Fibroblast of skin of right quadriceps (primary cell): ENCODE measurements at regions not wholly inside any gene's neighbourhood (a gene's known extent, or its start where the extent isn't known, plus 50 kb on each side); places are given as distances from the start of the nearest gene placed in this dataset.
"Not testable (repeated sequence)": the region's sequence is repeated elsewhere in the genome, so short reads cannot be mapped to it uniquely, and the experiment has no call there.

ENCODE experiments used
- DNase-seq: peaks from one replicate; pipeline ENCODE4 v3.0.0-alpha.2; 2013

DNA sequence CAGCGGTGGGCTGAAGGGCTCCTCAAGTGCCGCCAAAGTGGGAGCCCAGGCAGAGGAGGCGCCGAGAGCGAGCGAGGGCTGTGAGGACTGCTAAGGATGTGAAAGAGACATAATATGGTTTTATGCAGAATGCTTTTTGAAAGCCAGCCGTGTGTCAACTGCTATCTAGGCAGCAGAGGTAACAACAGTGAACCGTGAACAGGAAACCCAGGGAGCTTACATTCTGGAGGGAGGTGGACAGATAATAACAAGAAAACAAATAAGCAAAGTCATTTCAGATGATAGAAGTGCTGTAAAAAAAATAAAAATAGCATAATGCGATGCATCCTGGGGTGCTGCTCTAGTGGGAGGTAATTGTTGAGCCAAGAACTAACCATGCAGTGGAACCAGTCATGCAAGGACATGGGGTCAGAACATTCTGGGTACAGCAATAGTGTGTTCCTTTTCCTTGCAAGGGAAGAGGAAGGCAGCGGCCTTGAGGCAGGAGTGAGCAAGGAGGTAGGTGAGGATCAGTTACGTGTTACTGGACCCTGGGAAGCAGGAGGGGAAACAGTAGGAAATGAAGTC lies 134.4 kb upstream of the TMEM170B start:
- DNase-seq = no peak

DNA sequence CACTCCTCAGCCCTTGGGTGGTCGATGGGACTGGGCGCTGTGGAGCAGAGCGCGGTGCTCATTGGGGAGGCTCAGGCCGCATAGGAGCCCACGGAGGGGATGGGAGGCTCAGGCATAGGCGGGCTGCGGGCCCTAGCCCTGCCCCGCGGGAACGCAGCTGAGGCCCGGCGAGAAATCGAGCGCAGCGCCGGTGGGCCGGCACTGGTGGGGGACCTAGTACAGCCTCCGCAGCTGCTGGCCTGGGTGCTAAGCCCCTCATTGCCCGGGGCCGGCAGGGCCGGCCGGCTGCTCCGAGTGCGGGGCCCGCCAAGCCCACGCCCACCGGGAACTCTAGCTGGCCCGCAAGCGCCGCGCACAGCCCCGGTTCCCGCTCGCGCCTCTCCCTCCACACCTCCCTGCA lies 135.0 kb upstream of the TMEM170B start:
- DNase-seq = not testable (repeated sequence)

DNA sequence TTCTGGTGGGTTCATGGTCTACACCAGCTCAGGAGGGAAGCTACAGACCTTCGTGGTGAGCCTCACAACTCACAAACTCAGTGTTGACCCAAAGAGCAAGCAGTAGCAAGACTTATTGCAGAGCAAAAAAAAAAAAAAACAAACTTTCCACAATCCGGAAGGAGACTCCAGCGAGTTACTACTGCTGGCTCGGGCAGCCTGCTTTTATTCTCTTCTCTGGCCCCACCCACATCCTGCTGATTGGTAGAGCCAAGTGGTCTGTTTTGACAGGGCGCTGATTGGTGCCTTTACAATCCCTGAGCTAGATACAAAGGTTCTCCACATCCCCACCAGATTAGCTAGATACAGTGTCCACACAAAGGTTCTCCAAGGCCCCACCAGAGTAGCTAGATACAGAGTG lies 135.6 kb upstream of the TMEM170B start:
- not testable (repeated sequence) for DNase-seq

DNA sequence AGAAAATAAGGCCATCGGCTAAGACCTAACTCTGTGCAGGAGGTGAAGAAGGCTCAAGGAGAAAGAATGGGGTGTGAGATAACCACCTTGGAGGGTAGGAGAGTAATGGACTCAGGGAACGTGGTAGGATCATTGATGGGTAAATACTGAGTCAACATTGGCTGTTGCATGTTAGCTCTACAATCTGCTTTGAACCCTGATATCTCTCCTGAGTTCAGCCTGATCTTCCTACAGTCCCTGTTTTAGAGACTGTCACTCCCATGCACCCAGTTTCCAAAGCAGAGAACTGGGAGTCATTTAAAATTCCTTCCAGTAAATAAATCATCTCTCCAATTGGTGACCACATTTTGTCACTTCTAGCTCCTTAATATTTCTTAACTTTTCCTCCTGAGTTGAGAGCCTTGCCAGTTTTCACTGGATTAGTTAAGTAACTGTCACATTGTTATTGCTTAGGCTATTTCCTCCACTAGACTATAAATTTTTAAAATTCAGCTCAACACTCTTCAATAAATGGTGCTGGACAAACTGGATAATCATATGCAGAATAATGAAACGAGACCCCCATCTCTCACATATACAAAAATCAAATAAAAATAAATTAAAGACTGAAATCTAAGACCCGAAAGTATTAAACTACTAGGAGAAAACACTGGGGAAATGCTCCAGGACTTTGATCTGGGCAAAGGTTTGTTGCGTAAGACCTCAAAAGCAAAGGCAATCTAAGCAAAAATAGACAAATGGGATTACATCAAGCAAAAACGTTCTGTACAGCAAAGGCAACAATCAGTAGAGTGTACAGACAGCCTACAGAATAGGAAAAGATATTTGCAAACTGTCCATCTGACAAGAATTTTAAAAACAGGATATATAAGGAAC lies 138.9 kb upstream of the TMEM170B start:
- DNase-seq = peak; percentile 48

DNA sequence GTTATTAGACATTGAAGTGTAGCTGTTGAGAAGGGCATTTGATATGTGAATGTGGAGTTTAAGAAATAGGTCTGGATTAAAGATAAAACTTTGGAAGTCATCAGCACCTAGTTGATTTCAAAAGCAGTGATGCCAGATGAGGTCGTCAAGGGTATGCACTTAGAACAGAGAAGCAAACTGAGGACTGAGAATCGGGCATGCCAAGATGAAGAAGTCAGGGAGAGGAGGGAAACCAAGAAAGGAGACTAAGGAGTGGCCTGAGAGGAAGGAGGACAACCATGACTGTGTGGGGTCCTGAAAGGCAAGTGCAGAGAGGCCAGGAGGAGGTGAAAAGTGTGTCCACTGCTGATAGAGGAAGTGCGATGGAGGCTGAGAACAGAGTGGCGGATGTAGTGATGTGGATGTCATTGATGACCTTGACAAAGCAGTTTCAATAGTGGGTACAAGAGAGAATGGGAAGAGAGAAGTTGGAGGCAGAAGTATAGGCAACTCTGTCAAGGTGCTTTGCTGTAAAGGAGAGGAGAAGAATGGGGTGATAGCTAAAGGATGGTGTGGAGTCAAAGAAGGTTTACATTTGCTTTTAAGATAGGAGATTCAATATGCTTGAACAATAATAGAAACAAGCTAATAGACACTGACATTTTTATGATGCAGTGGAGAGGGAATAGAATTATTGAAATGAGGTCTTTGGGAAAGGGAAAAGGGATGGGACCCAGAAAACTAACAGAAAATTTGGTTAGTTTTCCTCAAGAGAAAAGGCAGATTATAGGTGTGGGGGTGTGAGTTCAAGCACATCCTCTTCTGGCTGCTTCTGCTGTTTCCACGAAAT lies 139.7 kb upstream of the TMEM170B start:
- DNase-seq = no peak

DNA sequence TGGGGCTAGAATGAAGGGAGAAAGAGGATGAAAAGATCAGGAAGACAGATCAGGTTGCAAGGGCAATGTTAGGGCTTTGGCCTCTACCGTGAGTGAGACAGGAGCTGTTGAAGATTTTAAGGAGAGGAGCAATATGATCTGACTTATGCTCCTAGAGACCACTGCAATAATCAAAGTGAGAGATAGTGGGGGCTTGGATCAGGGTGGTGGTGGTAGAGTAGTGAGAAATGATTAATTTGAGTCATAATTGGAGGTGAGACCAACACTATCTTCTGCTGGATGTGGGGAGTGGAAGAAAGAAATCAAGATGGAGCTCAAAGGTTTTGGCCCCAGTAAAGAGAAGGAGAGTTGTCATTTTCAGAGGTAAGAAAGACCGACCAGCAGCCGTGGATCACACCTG lies 140.7 kb upstream of the TMEM170B start:
- no peak for DNase-seq

DNA sequence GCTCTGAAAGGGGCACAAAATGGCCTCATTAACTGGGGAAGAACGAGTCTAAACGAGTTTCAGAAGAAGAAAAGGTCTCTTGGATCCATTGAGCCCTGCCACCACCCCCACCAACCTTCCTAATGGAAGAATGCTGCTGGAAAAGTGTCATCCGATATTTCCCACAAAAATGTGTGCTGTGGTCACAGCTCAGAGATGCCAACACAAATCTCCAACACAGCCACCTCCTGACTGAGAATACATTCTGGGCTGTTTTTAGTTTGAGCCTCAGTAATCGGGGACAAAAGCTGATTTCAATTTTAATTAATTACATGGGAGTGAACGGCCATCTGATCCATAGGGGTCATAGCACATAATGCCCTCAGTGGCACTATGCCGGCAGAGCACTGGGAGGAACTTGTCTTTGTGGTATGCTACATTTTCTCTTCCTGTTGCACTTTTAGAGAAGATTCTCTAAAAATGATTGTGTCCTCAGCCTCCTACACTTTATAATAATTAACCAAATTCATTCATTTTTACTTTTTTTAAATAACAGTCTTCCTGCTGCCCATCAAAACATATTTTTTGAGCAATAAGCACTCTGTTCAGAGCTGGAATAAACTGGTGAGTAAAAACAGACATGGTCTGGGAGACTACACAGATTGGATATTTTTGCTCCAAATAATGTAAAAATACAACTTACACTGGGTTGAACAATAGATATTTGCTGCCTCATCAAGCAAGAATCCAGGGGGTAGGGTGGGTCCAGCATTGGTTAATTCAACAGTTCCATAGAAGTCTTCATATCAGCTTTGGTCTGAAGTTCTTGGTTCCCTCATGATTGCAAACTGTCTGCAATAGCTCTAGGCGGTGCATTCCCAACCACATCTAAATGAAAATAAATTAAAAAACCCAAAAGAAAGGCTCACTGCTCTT lies 143.6 kb upstream of the TMEM170B start:
- peak; percentile 81 for DNase-seq

DNA sequence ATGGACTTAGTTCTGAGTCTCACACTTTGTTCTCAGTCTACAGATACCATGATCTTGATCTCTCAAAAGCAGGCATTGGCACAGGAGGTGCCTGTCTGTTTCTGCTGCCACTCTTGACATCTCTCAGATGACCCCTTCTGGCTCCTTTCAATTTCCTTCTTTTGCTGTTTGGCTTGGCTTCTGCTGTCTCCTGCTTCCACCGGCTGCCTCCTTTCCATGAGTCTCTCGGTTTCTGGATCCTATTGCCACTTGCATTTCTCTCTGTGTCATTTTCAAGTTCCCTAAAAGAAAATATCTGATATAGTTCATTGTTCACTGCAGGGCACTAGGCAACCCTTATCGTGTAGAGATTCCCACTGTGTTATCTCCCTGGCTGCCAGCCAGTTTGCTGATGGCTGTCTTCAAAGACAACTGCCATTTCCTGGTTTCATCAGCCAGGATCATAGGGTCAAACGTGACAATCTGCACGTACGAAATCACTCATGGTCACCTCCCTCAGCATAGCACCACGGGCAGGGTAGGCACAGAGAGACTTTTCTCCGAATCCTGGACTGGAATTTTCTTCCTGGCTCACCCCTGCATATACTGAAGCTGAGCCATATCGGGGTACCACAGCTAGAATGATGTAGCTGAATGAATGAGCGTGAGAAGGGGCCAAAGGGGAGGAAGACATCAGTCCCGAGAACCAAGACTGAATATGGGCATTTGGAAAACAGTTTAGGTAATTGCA lies 144.6 kb upstream of the TMEM170B start:
- DNase-seq = no peak

DNA sequence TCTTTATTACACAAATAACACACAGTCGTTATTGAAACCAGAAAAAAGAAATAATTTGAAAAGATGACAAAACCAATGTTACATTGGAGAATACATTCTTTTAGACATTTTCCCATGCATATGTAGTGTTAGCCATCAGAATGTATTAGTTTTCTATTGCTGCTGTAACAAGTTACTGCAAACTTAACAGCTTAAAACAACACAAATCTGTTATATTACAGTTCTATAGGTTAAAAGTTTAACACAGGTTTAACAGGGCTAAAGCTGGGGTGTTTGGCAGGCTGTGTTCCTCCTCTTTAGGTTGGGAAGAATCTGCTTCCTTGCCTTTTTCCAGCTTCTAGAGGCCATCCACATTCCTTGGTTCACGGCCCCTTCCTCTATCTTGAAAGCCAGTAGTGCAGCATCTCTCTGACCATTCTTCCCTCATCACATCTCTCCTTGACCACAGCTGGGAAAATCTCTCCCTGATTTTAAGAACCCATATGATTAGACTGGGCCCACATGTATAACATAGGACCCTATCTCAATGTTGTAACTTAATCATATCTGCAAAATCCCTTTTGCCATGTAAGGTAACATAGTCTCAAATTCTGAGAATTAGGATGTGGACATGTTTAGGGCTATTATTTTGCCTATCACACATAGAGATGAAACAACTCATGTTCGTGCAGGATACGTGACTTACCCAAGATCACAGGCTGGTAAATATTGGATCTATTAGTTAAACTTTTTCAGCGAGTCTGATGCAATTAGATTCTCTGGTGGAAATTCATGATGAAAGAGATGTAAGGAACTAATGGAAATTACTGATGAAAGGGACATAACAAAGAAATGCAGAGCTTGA lies 145.4 kb upstream of the TMEM170B start:
- DNase-seq = no peak

DNA sequence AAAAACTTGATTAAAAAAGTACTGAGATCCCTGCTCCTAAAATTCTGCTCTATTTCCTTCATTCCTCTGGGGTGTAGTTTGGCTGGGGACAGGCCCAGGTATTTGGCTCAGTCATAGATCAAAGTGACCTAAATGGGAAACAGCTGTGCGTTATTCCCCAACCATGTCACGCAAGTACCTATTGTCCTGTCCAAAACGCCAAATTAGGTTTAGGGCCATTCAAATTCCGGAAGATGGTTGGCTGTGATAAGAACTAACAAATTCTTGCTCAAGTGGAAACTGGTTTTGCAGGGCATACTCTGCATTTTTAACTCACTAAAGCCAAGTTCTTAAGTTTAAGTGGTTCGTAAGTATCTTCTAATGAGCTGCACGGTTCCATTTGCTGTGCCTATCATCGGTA lies 147.6 kb upstream of the TMEM170B start:
- no peak for DNase-seq

DNA sequence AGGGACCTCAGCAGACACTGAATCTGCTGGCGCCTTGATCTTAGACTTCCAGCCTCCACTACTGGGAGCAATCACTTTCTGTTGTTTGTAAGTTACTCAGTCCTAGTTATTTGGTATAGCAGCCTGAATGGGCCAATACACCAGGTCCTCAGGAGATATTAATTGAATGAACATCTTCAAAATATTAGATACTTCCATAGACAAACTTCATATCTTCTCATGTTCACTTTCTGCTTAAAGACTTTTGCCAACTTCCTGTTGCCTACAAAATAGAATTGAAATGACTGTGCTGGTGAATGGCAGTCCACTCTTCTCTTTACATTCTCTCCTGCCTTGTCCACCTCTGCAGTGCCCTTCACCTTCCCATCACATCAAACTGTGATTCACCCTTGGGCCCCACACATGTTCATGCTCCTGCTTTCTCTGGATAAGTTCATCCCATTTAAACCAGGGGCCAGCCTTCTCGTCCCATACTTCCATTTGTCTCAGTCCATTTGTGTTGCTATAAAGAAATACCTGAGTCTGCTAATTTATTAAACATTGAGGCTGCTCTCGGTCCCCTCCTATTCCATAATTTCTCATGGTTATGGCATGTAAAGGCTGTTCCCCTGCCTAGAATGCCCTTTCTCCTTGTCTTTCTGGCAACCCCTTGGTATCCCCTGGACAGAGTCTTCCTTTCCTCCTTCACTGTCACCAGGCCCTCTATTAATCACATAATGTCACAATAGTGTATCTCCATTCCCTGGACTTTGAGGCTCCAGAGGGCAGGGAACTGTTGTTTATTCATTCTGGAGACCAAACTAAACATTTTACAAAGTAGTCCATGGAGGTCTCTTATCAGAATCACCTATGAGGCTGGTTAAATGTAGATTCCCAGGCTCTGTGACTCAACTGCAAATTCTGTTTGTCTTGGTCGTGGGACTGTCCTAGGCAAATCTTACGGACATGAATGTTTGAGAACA lies 148.3 kb upstream of the TMEM170B start:
- no peak for DNase-seq

DNA sequence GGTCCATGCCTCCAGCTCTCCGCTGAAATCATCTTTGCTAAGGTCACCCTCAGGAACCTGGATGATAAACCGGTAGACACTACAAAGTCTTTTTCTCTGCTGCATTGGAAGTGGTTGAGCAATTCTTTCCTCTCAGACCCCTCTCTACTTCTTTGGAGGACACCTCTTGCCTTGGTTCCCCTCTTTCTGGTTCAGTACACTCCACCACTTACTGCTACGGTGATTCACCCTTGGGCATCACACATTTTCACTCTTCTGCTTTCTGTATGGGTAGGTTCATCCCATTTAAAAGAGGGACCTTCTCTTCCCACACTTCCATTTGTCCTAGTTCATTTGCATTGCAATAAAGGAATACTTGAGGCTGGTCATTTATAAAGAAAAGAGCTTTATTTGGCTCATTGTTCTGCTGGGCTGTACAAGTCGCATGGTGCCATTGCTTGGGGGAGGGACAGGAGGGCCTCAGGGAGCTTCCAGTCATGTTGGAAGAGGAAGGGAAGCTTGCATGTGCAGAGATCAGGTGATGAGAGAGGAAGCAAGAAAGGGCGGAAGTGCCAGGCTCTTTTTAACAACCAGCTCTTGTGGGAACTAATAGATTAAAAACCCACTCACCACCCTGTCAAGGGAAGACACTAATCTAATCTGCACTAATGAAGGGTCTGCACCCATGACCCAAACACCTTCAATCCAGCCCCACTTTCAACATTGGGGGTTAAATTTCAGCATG lies 149.7 kb upstream of the TMEM170B start:
- DNase-seq = no peak

DNA sequence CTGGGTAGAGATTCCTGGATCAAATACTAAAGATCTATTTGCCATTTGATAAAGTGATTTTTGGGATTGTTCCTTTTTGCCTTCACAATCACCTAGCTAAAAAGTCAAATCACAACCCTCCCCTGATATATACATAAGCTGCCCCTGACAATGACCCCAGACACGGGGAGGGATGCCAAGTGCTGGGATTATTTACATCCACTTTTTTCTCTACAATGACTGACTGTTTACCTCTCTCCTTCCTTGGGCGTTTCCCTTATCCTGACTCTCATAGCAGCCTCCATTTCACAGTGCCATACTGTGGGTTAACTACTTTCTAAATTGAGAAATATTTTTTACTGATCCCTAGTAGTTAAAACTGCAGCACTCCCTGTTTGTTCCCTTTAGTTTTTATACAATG lies 150.8 kb upstream of the TMEM170B start:
- DNase-seq = no peak

DNA sequence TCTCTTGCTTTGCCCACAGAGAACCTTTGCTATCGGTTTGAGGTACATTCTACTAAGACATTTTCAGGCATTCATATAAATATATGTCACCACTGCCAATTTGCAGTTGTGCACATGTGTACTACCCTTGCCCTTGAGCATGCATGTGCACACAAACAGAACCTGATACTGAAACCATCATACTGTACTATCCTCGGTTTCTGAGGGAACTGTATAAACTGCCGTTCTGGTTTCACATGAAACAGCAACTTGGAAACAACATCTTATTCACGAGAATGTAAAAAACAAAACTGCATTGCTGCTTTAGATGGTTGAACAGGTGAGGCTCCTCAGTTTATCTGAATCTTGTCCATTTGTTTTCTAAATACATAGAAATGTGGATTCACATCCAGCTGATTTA lies 151.2 kb upstream of the TMEM170B start:
- no peak for DNase-seq

DNA sequence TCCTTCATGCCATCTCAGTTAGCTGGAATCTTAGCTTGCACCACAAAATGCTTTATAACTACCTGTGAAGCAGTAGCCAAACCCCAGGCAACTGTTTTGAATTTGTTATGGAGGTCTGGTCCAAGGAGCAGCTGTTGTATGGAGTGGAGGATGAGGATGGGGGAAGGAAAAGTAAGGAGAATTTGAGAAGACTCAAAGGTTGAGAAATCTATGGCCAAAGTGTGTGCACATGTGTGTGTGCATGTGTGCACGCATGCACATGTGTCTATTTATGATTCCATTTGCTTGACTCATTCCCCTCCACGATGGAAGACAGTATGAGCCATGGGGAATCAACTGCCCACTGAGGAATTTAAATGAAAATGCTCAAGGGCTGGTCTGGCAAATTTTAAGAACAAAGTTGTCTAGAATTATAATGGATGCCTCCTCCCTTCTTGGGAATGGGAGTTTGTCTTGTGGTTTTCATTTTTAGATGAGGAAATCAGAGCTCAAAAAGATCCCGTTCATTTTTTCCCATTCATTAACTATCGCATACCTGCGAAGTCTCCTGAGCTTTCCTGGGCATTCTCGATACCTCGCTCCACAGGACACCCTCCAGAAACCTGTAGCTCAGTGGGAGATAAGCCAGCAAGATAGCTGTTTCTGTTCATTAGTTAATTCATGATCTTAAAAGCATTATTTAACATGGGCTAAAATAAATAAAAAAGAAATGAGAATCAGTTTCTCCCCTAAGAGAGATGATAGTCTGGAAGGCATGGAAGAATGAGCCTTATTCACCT lies 152.3 kb upstream of the NEDD9 start:
- peak; percentile 80 for DNase-seq

DNA sequence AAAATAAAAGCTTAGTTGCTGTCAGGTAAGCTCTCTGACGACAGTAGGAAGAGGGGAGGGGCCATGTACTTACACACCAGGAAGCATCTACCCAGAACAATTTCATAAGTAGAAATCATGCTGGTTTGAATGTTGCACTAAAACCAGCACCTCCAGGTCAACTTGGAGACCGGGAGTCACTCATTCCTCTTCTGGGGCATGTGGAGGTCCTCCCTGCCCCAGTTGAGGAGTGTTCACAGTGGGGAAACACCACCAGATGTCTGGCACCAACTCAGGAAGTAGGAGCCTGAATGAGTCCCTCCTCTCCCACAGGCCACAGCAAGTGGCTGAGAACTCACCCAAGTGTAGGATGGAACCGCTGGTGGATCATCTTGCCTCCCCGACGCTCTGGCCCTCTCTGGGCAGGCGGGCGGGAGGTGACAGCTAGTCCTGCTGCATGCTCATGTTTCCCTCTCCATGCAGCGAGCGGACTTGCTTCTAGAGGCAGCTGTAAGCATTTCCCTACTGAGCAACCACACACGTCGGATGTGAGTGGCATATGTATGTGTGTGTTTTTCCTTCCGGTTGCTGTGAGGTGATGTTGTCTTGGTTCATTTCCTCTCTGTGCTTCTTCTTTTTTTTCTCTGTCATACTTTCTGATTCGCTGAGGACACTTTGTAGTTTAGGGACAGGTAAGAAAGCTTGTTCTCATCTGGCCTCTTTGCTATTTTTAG lies 149.5 kb upstream of the NEDD9 start:
- no peak for DNase-seq

DNA sequence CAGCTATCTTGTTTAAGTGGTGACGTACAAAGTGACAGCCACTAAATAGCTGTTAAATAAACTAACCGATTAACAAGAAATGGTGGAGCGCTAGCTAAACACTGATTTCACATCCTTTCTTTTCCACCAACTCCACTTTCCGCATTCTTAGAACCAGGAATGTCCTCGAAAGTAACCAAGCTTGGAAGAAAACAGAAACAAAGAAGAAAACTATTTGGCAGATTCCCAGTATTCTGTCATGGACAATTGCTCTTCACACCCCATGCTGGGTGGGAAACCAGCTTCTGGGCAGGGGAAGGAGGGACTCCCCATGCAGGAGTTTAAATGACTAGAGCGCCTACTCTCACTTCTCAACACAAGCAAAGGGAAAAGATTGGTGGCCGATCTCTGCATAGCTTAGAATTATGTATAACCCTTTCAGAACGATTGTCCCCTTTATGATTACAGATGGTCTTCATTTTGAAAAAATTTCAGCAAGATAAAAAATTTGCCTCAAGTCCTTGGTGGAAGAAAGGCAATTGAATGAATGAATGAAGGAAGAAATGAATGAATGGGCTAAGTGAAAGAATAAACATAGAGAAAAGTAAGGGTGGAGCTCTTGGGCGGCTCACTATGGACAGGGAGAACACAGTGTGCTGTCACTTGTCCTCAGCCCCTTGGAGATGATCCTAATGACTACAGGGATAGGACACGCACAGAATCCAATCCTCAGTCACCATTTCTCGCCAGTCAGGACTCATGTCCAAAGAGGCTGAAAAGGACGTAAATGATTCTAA lies 148.7 kb upstream of the NEDD9 start:
- DNase-seq = peak; percentile 40
